Transverse colon (tissue), 4 donors: ENCODE measurements at regions not wholly inside any gene's neighbourhood (a gene's known extent, or its start where the extent isn't known, plus 50 kb on each side); places are given as distances from the start of the nearest gene placed in this dataset.
"Not testable (repeated sequence)": the region's sequence is repeated elsewhere in the genome, so short reads cannot be mapped to it uniquely, and the experiment has no call there.

Experiments
- DNase-seq: peaks from one replicate; pipeline ENCODE4 v3.0.0-alpha.2; 2019
- H3K27ac ChIP-seq, 4 donors: fragments of 200-600 bp; sonication (generic); 2 replicates each; pipeline ENCODE4 v1.5.1; 2016 to 2018; ENCODE audit warnings: inconsistent platforms in 4 of 4
- H3K27me3 ChIP-seq: fragments of 200-600 bp; sonication (generic); 2 replicates; pipeline ENCODE4 v1.5.1; 2017; ENCODE audit warnings: inconsistent platforms
- H3K36me3 ChIP-seq, 4 donors: fragments of 200-600 bp; sonication (generic); 2 replicates each; pipeline ENCODE4 v1.5.1; 2017 to 2019; ENCODE audit warnings: inconsistent platforms in 4 of 4
- H3K4me1 ChIP-seq, 4 donors: fragments of 200-600 bp; sonication (generic); 2 replicates each; pipeline ENCODE4 v1.5.1; 2017 to 2020; ENCODE audit warnings: inconsistent platforms in 4 of 4
- H3K4me3 ChIP-seq, 4 donors: fragments of 200-600 bp; sonication (generic); 1 replicate in 1 of 4; 2 replicates in 3 of 4; pipeline versions ENCODE4 v1.5.1 to v1.6.1; 2017 to 2019; ENCODE audit warnings: inconsistent platforms in 4 of 4
- H3K9me3 ChIP-seq, 2 donors: fragments of 200-600 bp; sonication (generic); 2 replicates each; pipeline ENCODE4 v1.5.1; 2017 to 2019; ENCODE audit warnings: inconsistent platforms in 2 of 2
- CTCF ChIP-seq, 5 experiments: fragments of 200-600 bp in 3 of 5; fragments of 450-650 bp in 2 of 5; sonication (generic) in 3 of 5; IDR thresholded peaks; 1 replicate in 2 of 5; 2 replicates in 3 of 5; pipeline ENCODE4 v1.5.1; 2016 to 2017; ENCODE audit warnings: antibody characterized with exemption in 5 of 5, inconsistent platforms in 3 of 5, mild to moderate bottlenecking in 2 of 5, moderate library complexity in 1 of 5
- EP300 ChIP-seq: sonication (generic); formaldehyde crosslinking; IDR thresholded peaks from one replicate; pipeline ENCODE4 v1.6.1; 2017; ENCODE audit warnings: antibody characterized with exemption, low read depth
- POLR2A ChIP-seq: fragments of 450-650 bp; IDR thresholded peaks from one replicate; pipeline ENCODE4 v1.6.1; 2016; ENCODE audit warnings: antibody characterized with exemption, mild to moderate bottlenecking, moderate library complexity
- POLR2AphosphoS5 ChIP-seq, 3 donors: sonication (generic); formaldehyde crosslinking; IDR thresholded peaks; one replicate each; pipeline ENCODE4 v1.6.1; 2016; ENCODE audit warnings: antibody characterized with exemption in 3 of 3
- WGBS, 2 donors: methylation state at CpG; one replicate each; pipeline ENCODE4 v1.1.5; 2018; ENCODE audit warnings: low coverage in 1 of 2; 5-methylcytosine and 5-hydroxymethylcytosine counted together
- in situ Hi-C, 4 donors: fragments of 200-750 bp; cut with MboI; loops; one replicate each; pipeline versions ENCODE4 v1.15.0 to v1.15.1; 2017; ENCODE audit warnings: low sequenced_read_pairs in 3 of 4, low pct_ligation_motif_present in 1 of 4, low pct_unique_long_range_greater_than_20kb in 1 of 4
- intact Hi-C: fragments of 100-400 bp; cut with DNase I; formaldehyde crosslinking; loops from one replicate; pipeline ENCODE4 v1.15.1; 2023; ENCODE audit warnings: low total_unique reads

GRCh38 chr12:62009445-62009844 is 250.8 kb upstream of the USP15 start:
- Histone ChIP-seq H3K4me3 (no peak overlapping the region), H3K36me3 (no peaks in the 10 kb centered on the region), H3K27me3 (no peaks in the 10 kb centered on the region), H3K9me3 (no peaks in the 10 kb centered on the region), H3K27ac (no peak overlapping the region), H3K4me1 (no peaks in the 10 kb centered on the region)
- 86 to 87% methylated on average over 5 of the region's 5 CpGs for WGBS, 2 donors
- TF ChIP-seq POLR2A (no peak), EP300 (no peak), POLR2AphosphoS5 (IDR thresholded peaks at IDR 0.05) (no peak)
- in situ Hi-C loops (no loop called here), intact Hi-C loops (no loop called here)
- DNase-seq, result no peak

GRCh38 chr12:62010331-62010906 is 249.8 kb upstream of the USP15 start:
- H3K9me3 ChIP-seq, H3K4me3 ChIP-seq, H3K36me3 ChIP-seq, intact Hi-C loops, H3K4me1 ChIP-seq, DNase-seq, H3K27ac ChIP-seq, H3K27me3 ChIP-seq, in situ Hi-C loops: not testable (repeated sequence)
- WGBS, 2 donors, result 98% methylated on average over 22 of the region's 32 CpGs; no CpG with 5 or more reads in 1 of the 2 donors

- in situ Hi-C loops, result not testable (repeated sequence)
Observed at GRCh38 chr12:62010973-62011372, 249.2 kb upstream of the USP15 start.

GRCh38 chr12:62014330-62014729 is 245.9 kb upstream of the USP15 start:
- no peaks in the 10 kb centered on the region for H3K9me3 ChIP-seq
- no peaks in the 10 kb centered on the region for H3K4me1 ChIP-seq
- no peak for DNase-seq
- H3K4me3 ChIP-seq, result no peak overlapping the region
- WGBS, 2 donors, result 85 to 96% methylated on average over 4 to 8 of the region's 8 CpGs
- TF ChIP-seq POLR2AphosphoS5 (IDR thresholded peaks at IDR 0.05) (no peak), POLR2A (no peak), CTCF (IDR thresholded peaks at IDR 0.05) (no peak), EP300 (no peak)
- no peaks in the 10 kb centered on the region for H3K36me3 ChIP-seq
- intact Hi-C loops, result no loop called here
- in situ Hi-C loops, result no loop called here
- no peaks in the 10 kb centered on the region for H3K27me3 ChIP-seq
- H3K27ac ChIP-seq, result no peak overlapping the region

More at GRCh38 chr12:62010973-62011372, 249.2 kb upstream of the USP15 start:
- H3K36me3 ChIP-seq, H3K4me3 ChIP-seq, H3K4me1 ChIP-seq, intact Hi-C loops, H3K9me3 ChIP-seq, DNase-seq, H3K27ac ChIP-seq, H3K27me3 ChIP-seq: not testable (repeated sequence)
- WGBS, 2 donors, result 90 to 97% methylated on average over 5 to 21 of the region's 22 CpGs

- intact Hi-C loops (no loop called here), in situ Hi-C loops (no loop called here)
- H3K27me3 ChIP-seq, result no peaks in the 10 kb centered on the region
- no peak overlapping the region for H3K4me3 ChIP-seq
- DNase-seq, result no peak
- no peaks in the 10 kb centered on the region for H3K4me1 ChIP-seq
- WGBS, 2 donors, result 58 to 70% methylated on average over 3 of the region's 3 CpGs
- no peaks in the 10 kb centered on the region for H3K36me3 ChIP-seq
- H3K9me3 ChIP-seq, result no peaks in the 10 kb centered on the region
- no peak overlapping the region for H3K27ac ChIP-seq
- TF ChIP-seq EP300 (no peak), CTCF (IDR thresholded peaks at IDR 0.05) (no peak), POLR2AphosphoS5 (IDR thresholded peaks at IDR 0.05) (no peak), POLR2A (no peak)
Observed at GRCh38 chr12:62016021-62016420, 244.2 kb upstream of the USP15 start.

- intact Hi-C loops (no loop called here), in situ Hi-C loops (no loop called here)
- Histone ChIP-seq H3K9me3 (no peaks in the 10 kb centered on the region), H3K27me3 (no peaks in the 10 kb centered on the region), H3K36me3 (no peaks in the 10 kb centered on the region), H3K4me1 (no peaks in the 10 kb centered on the region), H3K27ac (no peak overlapping the region), H3K4me3 (no peak overlapping the region)
- TF ChIP-seq POLR2AphosphoS5 (IDR thresholded peaks at IDR 0.05) (no peak), CTCF (IDR thresholded peaks at IDR 0.05) (no peak), EP300 (no peak)
- DNase-seq, result no peak
- WGBS, 2 donors, result 90% methylated on average over 6 of the region's 6 CpGs; no CpG with 5 or more reads in 1 of the 2 donors
Observed at GRCh38 chr12:62021808-62022207, 238.4 kb upstream of the USP15 start.
